Stimulated activated memory B cell treated with anti-CD40 and anti-IgM and Interleukin-4, amounts not matched to agents 10 μg/mL and 1 μg/mL and 100 μg/mL, for 72 hours (primary cell): ENCODE measurements at regions not wholly inside any gene's neighbourhood (a gene's known extent, or its start where the extent isn't known, plus 50 kb on each side); places are given as distances from the start of the nearest gene placed in this dataset.
"Not testable (repeated sequence)": the region's sequence is repeated elsewhere in the genome, so short reads cannot be mapped to it uniquely, and the experiment has no call there.

ENCODE experiments used
- ATAC-seq: fragments of 150-1000 bp; cut with Tn5 transposase; 2 replicates; pipeline ENCODE4 v1.10.0; 2021
- H3K27ac Mint-ChIP-seq: one replicate; pipeline ENCODE4 v1.8.0; 2022; ENCODE audit warnings: mild to moderate bottlenecking, mixed read lengths
- H3K27me3 Mint-ChIP-seq: one replicate; pipeline ENCODE4 v1.8.0; 2022; ENCODE audit warnings: mixed read lengths
- H3K36me3 Mint-ChIP-seq: one replicate; pipeline ENCODE4 v1.8.0; 2022; ENCODE audit warnings: mixed read lengths
- H3K4me1 Mint-ChIP-seq: one replicate; pipeline ENCODE4 v1.8.0; 2022; ENCODE audit warnings: mixed read lengths
- H3K4me3 Mint-ChIP-seq: one replicate; pipeline ENCODE4 v1.8.0; 2022; ENCODE audit warnings: mild to moderate bottlenecking, moderate library complexity, mixed read lengths
- H3K9me3 Mint-ChIP-seq: one replicate; pipeline ENCODE4 v1.8.0; 2022; ENCODE audit warnings: mixed read lengths

DNA sequence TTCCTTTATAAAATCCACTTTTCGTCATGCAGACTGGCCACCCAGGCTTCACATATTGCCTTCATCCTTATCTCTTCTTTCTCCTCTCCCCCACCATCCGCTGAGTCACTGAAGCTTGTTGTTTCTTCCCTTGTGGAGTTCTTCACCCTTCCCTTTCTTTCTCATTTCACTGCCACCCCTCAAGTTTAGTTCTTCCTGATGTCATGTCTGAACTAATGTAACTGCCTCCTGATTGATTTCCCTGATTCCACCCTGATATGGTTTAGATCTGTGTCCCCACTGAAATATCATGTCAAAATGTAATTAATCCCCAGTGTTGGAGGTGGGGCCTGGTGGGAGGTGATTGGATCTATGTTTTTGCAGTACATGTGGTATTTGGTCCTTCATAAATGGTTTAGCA is 151.4 kb downstream of the CPEB2 start:
- Mint-ChIP-seq H3K27ac (no peak overlapping the region), H3K36me3 (no peaks in the 10 kb centered on the region), H3K4me3 (no peak overlapping the region), H3K4me1 (peaks cover 5% of the 10 kb centered on the region), H3K27me3 (no peaks in the 10 kb centered on the region), H3K9me3 (peaks cover 7% of the 10 kb centered on the region)
- no peak for ATAC-seq

DNA sequence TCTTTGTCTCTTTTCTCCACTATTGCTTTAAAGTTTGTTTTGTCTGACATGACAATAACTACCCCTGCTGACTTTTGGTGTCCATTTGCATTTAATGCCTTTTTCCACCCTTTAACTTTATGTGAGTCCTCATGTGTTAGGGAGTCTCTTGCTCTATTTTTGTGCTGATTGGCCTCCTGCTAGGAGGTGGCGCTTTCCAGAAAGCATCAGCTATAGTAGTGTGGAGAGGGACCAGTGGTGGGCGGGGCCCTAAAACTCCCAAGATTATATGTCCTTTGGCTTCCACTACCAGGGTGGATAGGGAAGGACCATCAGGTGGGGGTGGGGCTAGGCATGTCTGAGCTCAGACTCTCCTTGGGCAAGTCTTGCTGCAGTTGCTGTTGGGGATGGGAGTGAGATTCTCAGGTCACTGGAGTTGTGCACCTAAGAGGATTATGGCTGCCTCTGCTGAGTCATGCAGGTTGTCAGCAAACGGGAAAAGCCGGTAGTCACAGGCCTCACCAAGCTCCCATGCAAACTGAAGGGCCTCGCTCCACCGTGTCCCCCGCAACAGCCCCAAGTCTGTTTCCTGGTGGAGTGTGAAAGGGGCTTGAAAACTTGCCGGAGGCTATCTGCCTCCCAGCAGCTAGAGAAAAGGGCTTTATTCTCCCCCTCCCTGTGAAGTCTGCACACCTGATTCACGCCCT is 156.3 kb downstream of the CPEB2 start:
- ATAC-seq, result no peak
- H3K36me3 Mint-ChIP-seq, result no peaks in the 10 kb centered on the region
- no peaks in the 10 kb centered on the region for H3K27me3 Mint-ChIP-seq
- no peak overlapping the region for H3K27ac Mint-ChIP-seq
- peaks cover 7% of the 10 kb centered on the region for H3K9me3 Mint-ChIP-seq
- no peak overlapping the region for H3K4me3 Mint-ChIP-seq
- peaks cover 6% of the 10 kb centered on the region for H3K4me1 Mint-ChIP-seq

DNA sequence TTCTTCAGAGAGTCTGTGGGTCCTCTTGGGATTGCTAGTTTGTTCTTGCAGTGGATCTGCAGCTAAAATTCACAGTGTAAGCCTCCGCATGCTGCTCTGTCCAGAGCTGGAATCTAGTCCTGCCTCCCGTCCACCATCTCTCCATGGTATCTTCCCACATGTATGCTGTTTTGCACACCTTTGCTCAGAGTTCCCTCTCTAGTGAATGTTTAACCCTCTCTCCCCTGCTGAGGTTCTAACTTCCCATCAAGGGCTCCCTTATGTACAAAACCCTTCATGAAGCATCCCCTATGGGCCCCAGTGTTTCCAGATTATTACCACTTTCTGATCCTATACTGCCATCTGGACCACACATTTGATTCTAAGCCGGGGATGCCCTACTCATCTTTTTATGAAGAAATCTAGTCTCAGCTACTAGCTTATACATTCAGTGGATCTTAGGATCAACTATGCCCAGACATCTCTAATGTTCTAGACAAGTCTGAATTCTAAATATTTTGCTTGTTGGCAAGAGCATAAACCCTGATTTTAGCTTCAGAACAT is 157.3 kb downstream of the CPEB2 start:
- Mint-ChIP-seq H3K36me3 (no peaks in the 10 kb centered on the region), H3K27ac (no peak overlapping the region), H3K4me1 (peaks cover 6% of the 10 kb centered on the region), H3K4me3 (no peak overlapping the region), H3K27me3 (no peaks in the 10 kb centered on the region), H3K9me3 (peaks cover 7% of the 10 kb centered on the region)
- ATAC-seq, result no peak

- peaks cover 6% of the 10 kb centered on the region for H3K4me1 Mint-ChIP-seq
These were observed 159.2 kb downstream of the CPEB2 start for GRCh38 chr4:15161439-15161838.

GRCh38 chr4:15162046-15162445 is 159.8 kb downstream of the CPEB2 start:
- Mint-ChIP-seq H3K36me3 (no peaks in the 10 kb centered on the region), H3K27me3 (no peaks in the 10 kb centered on the region), H3K27ac (no peak overlapping the region), H3K9me3 (peaks cover 7% of the 10 kb centered on the region), H3K4me3 (no peak overlapping the region), H3K4me1 (peaks cover 6% of the 10 kb centered on the region)
- no peak for ATAC-seq

More at GRCh38 chr4:15161439-15161838, 159.2 kb downstream of the CPEB2 start:
- peaks cover 7% of the 10 kb centered on the region for H3K9me3 Mint-ChIP-seq
- H3K27ac Mint-ChIP-seq, result no peak overlapping the region
- no peaks in the 10 kb centered on the region for H3K36me3 Mint-ChIP-seq
- H3K27me3 Mint-ChIP-seq, result no peaks in the 10 kb centered on the region
- ATAC-seq, result no peak
- no peak overlapping the region for H3K4me3 Mint-ChIP-seq

DNA sequence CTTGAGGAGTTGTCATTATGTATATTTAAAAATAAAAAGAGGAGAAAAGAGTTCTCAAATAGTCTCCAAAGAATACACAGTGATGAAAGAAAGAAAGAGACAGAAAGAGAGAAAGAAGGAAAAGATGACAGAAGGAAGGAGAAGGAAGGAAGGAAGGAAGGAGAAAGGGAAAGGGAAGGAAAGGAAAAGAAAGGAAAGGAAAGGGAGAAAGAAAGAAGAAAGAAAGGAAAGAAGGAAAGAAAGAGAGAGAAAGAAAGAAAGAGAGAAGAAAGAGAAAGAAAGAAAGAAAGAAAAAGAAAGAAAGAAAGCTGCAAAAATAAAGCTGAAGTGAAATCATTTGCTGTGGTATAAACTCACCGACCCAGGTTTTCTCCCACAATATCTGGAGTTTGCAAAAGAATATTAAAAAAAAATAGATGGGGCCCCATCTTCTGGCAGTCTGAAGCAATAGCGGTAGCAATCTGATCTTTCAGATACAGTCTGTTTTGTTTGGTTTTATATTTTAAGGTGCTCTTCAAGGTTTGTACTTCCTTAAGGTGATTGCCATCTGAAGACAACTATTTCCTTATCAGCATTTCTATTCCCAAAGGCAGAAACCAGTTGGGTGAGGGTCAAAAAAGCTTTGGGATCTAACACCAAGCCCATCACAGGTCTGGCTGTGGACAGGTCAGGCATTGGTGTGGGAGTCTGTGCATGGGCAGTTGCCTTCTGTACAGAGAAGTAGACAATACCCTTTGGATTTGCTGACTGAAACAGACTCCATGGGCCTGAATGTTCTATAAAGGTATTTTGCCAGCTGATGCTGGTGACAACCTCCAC is 160.4 kb downstream of the CPEB2 start:
- H3K9me3 Mint-ChIP-seq, result peaks cover 2% of the 10 kb centered on the region
- no peak for ATAC-seq
- H3K36me3 Mint-ChIP-seq, result no peaks in the 10 kb centered on the region
- no peak overlapping the region for H3K27ac Mint-ChIP-seq
- peaks cover 6% of the 10 kb centered on the region for H3K4me1 Mint-ChIP-seq
- no peaks in the 10 kb centered on the region for H3K27me3 Mint-ChIP-seq
- H3K4me3 Mint-ChIP-seq, result no peak overlapping the region

DNA sequence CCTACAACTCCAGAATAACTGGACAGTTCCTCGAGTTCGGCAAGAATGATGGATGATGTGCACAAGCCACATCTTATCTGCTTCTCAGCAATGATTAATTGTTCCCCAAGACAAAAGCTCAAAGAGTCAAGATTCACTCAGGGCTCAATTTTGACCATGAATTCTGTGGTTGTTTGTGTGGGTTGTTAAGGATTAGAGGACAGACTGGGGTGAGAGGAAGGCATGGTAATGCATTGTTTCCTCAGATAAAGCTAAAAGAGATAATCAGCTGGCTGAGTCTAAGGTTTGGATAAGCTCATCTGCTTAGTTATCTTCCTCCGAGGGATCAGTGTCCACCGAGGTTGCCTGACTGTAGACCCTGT is 161.0 kb downstream of the CPEB2 start:
- Mint-ChIP-seq H3K4me1 (peaks cover 6% of the 10 kb centered on the region), H3K9me3 (no peaks in the 10 kb centered on the region), H3K4me3 (no peak overlapping the region), H3K27ac (no peak overlapping the region), H3K36me3 (no peaks in the 10 kb centered on the region), H3K27me3 (no peaks in the 10 kb centered on the region)
- ATAC-seq, result no peak

DNA sequence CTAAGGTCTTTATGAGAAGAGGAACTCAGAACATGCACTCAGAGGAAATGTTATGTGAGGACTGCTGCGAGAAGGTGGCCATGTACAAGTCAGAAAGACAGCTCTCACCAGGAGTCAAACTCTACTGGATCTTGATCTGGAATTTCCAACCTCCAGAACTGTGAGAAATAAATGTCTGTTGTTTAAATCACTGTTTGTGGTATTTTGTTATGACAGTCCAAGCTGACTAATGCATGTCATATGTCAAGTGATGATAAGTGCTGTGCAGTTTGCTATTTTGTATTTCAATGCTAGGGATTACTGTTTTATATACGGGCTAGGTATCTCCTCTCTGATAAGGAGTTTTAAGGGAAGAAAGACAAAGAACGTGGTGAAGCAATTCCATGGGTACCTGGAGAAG is 162.3 kb downstream of the CPEB2 start:
- H3K4me1 Mint-ChIP-seq, result peaks cover 6% of the 10 kb centered on the region
- no peak overlapping the region for H3K27ac Mint-ChIP-seq
- H3K36me3 Mint-ChIP-seq, result no peaks in the 10 kb centered on the region
- no peaks in the 10 kb centered on the region for H3K9me3 Mint-ChIP-seq
- H3K27me3 Mint-ChIP-seq, result no peaks in the 10 kb centered on the region
- ATAC-seq, result no peak
- no peak overlapping the region for H3K4me3 Mint-ChIP-seq

DNA sequence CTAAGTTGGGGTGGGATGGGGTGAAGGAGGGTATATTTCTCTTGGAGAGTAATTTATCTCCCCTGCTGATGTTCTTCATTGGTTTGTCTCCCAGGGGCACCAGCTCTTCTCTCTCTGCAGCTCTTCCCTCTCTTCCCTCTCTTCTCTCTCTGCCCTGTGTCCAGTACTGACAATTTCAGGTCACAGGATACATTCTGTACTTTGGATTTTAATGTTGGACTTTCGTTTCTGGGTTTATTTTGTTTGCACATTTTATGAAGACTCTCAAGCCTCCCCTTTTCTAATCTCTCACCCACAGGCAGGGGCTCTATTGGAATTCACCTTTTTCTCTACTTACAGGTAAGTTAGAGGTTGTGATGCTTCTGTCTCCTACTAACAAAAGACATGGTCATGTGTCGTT is 165.5 kb downstream of the CPEB2 start:
- no peaks in the 10 kb centered on the region for H3K4me1 Mint-ChIP-seq
- peaks cover 8% of the 10 kb centered on the region for H3K9me3 Mint-ChIP-seq
- peaks cover 5% of the 10 kb centered on the region for H3K36me3 Mint-ChIP-seq
- no peak for ATAC-seq
- H3K27ac Mint-ChIP-seq, result no peak overlapping the region
- no peak overlapping the region for H3K4me3 Mint-ChIP-seq
- H3K27me3 Mint-ChIP-seq, result peaks cover 12% of the 10 kb centered on the region

GRCh38 chr4:15168759-15169158 is 166.5 kb downstream of the CPEB2 start:
- Mint-ChIP-seq H3K4me3 (no peak overlapping the region), H3K36me3 (peaks cover 5% of the 10 kb centered on the region), H3K27ac (no peak overlapping the region), H3K9me3 (peaks cover 8% of the 10 kb centered on the region), H3K27me3 (peaks cover 13% of the 10 kb centered on the region), H3K4me1 (no peaks in the 10 kb centered on the region)
- ATAC-seq, result no peak

DNA sequence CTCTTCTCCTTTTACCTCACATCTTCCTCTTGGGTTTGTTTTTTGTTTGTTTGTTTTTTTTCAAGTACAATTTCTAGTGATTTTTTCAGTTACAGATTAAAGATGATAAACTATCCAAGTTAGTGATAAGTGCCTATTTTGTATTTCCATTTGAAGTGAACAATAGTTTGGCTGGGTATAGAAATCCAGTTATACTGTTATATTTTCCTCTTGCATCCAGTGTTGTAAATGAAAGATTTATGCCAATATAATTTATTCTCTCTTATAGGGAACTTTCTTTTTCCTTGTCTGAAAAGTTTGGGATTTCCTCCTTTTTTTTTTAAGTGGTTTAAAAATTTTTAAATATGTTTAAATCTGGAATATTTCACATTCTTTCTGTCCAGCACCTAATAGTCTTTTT is 169.4 kb downstream of the CPEB2 start:
- peaks cover 5% of the 10 kb centered on the region for H3K36me3 Mint-ChIP-seq
- peaks cover 10% of the 10 kb centered on the region for H3K9me3 Mint-ChIP-seq
- no peaks in the 10 kb centered on the region for H3K4me1 Mint-ChIP-seq
- H3K4me3 Mint-ChIP-seq, result no peak overlapping the region
- no peak for ATAC-seq
- no peak overlapping the region for H3K27ac Mint-ChIP-seq
- peaks cover 13% of the 10 kb centered on the region for H3K27me3 Mint-ChIP-seq

DNA sequence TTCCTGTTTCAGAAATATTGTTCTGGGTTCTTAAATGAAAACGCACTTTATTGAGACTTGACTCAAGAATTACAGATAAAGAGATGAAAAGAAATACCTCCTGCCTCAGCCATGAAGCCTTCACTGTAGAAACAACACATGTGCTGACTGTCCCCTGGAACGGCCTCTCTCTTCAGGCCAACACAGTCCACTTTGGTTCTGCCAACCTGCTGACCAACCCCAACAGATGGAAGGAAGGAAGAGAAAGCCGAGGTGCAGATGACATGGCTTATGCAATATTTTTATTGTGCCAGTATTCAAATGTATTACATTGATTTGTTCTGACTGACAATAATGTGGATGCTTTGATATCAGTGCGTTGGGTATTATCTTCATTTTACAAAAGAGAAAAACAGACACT is 171.0 kb downstream of the CPEB2 start:
- H3K9me3 Mint-ChIP-seq, result peaks cover 10% of the 10 kb centered on the region
- no peak overlapping the region for H3K4me3 Mint-ChIP-seq
- no peak for ATAC-seq
- H3K36me3 Mint-ChIP-seq, result peaks cover 5% of the 10 kb centered on the region
- H3K27me3 Mint-ChIP-seq, result peaks cover 13% of the 10 kb centered on the region
- H3K4me1 Mint-ChIP-seq, result no peaks in the 10 kb centered on the region
- no peak overlapping the region for H3K27ac Mint-ChIP-seq

GRCh38 chr4:15174168-15174567 is 171.9 kb downstream of the CPEB2 start:
- not testable (repeated sequence) for ATAC-seq, H3K27ac Mint-ChIP-seq, H3K4me3 Mint-ChIP-seq, H3K36me3 Mint-ChIP-seq, H3K4me1 Mint-ChIP-seq
- Mint-ChIP-seq H3K27me3 (peaks cover 13% of the 10 kb centered on the region), H3K9me3 (peaks cover 10% of the 10 kb centered on the region)

DNA sequence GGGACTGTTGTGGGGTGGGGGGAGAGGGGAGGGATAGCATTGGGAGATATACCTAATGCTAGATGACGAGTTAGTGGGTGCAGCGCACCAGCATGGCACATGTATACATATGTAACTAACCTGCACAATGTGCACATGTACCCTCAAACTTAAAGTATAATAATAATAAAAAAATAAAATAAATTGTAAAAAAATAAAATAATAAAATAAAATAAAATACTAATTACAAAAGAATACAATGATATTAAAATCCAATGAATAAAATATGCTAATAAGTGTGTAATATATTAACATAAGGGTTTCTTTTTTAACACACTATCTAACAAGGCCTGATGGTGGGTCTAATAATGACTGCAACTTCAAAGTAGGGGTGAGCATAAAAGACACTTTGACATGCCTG is 177.6 kb downstream of the CPEB2 start:
- H3K36me3 Mint-ChIP-seq, H3K9me3 Mint-ChIP-seq, H3K27ac Mint-ChIP-seq, ATAC-seq, H3K4me3 Mint-ChIP-seq, H3K27me3 Mint-ChIP-seq: not testable (repeated sequence)
- H3K4me1 Mint-ChIP-seq, result peaks cover 13% of the 10 kb centered on the region

DNA sequence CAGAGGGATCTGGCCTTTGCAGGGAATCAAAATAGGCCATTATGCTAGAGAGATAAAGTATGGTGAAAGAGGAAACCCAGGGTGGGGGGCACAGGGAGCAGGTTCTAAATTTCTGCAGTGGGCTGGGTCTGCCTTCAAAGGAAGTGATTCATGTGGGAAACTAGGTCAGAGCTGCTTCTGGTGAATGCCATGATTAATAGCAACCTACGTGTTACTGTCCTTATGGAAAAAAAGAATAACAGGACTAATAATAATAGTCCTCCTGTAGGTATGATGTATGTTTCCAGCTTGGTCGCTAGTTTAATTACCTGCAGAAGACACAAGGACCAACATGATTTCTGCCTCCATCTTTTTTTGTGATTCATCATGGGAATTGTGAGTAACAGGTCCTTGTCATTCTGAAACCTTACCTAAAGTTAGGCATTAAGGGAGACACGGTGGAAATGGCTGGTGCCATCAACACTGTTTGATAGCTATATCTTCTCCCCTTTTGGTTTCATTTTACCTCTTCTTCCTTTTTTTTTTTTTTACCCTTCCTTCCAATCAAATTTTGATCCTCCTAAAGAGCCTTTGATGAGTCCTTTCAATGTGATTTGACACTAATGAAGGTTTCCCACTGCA is 180.4 kb downstream of the CPEB2 start:
- peak overlapping the region; percentile 21 for H3K27ac Mint-ChIP-seq
- peaks cover 10% of the 10 kb centered on the region for H3K27me3 Mint-ChIP-seq
- H3K9me3 Mint-ChIP-seq, result no peaks in the 10 kb centered on the region
- peak; percentile 51 for ATAC-seq
- H3K4me1 Mint-ChIP-seq, result peaks cover 13% of the 10 kb centered on the region
- H3K36me3 Mint-ChIP-seq, result no peaks in the 10 kb centered on the region
- H3K4me3 Mint-ChIP-seq, result peak overlapping the region; percentile 30
